ENCODE measurements at regions not wholly inside any gene's neighbourhood (a gene's known extent, or its start where the extent isn't known, plus 50 kb on each side); places are given as distances from the start of the nearest gene placed in this dataset.

DNA sequence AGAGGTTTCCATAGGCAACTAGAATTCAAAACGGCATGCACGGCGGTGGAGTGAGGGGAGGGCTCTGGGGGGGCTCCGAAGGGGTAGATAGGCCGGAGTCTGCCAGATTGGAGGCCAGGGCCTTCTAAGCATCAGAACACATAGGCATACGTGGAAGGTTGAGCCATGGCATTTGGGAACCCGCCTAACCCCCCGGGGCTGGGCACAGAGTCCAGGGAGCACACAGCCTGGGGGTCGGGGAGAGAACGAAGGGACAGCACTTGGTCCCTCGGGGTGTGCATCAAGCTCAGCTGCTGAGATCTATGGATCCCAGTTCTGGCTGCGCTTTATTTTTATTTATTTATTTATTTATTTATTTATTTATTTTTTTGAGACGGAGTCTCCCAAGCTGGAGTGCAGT lies 89.4 kb upstream of the TNS3 start:
- ChIA-PET POLR2A (no interaction called here), CTCF (no interaction called here)
- Histone ChIP-seq H3K4me2 (no peak overlapping the region), H3K36me3 (replicated peaks in 1 of 2; ENCODE audit: control insufficient read depth in 1 of 2, insufficient read depth in 2 of 2, low read length in 1 of 2) (no peaks in the 10 kb centered on the region), H3K27ac (ENCODE audit: low read depth in 2 of 2, low read length in 1 of 2) (no peak overlapping the region), H3K9me2 (no peaks in the 10 kb centered on the region), H3K4me1 (ENCODE audit: control insufficient read depth in 1 of 2, insufficient read depth in 2 of 2, low read depth in 1 of 2, low read length in 1 of 2) (peaks cover 0 to 19% of the 10 kb centered on the region in 2 experiments; a peak in 2 of 4 replicates), H2AFZ (ENCODE audit: low read depth) (no peak overlapping the region), H4K20me1 (ENCODE audit: insufficient read depth) (no peaks in the 10 kb centered on the region), H3K4me3 (ENCODE audit: low read depth in 2 of 2, low read length in 1 of 2) (no peak overlapping the region), H3K9ac (no peak overlapping the region), H3K79me2 (ENCODE audit: insufficient read depth) (no peaks in the 10 kb centered on the region), H3K27me3 (ENCODE audit: insufficient read depth) (no peaks in the 10 kb centered on the region), H3F3A (replicated peaks; ENCODE audit: insufficient read depth) (peaks cover 17% of the 10 kb centered on the region), H3K9me3 (no peaks in the 10 kb centered on the region)
- TF ChIP-seq TEAD4 (IDR thresholded peaks at IDR 0.05; ENCODE audit: borderline replicate concordance, insufficient read depth) (no peak), FOXJ3 (CRISPR knock-in tag; IDR thresholded peaks at IDR 0.05) (no peak), MXI1 (IDR thresholded peaks at IDR 0.05; ENCODE audit: low read depth, low read length) (no peak), FOXM1 (IDR thresholded peaks at IDR 0.05; ENCODE audit: low read depth) (no peak)
- DNase-seq, result no peak
- 89% methylated on average over 13 of the region's 13 CpGs for WGBS (ENCODE audit: low lambda C conversion rate)

- no peak overlapping the region for H3K9ac ChIP-seq
- CTCF ChIA-PET, result no interaction called here
- POLR2A ChIA-PET, result no interaction called here
These were observed 88.8 kb upstream of the TNS3 start for GRCh38 chr7:47670729-47671128.

More at GRCh38 chr7:47670729-47671128, 88.8 kb upstream of the TNS3 start:
- Histone ChIP-seq H3K9me2 (no peaks in the 10 kb centered on the region), H3K36me3 (replicated peaks in 1 of 2; ENCODE audit: control insufficient read depth in 1 of 2, insufficient read depth in 2 of 2, low read length in 1 of 2) (no peaks in the 10 kb centered on the region), H3K4me1 (ENCODE audit: control insufficient read depth in 1 of 2, insufficient read depth in 2 of 2, low read depth in 1 of 2, low read length in 1 of 2) (peaks cover 0 to 25% of the 10 kb centered on the region in 2 experiments; a peak in 2 of 4 replicates), H3K4me3 (ENCODE audit: low read depth in 2 of 2, low read length in 1 of 2) (no peak overlapping the region), H4K20me1 (ENCODE audit: insufficient read depth) (no peaks in the 10 kb centered on the region), H2AFZ (ENCODE audit: low read depth) (no peak overlapping the region), H3K9me3 (no peaks in the 10 kb centered on the region), H3K27ac (ENCODE audit: low read depth in 2 of 2, low read length in 1 of 2) (no peak overlapping the region), H3K79me2 (ENCODE audit: insufficient read depth) (no peaks in the 10 kb centered on the region), H3F3A (replicated peaks; ENCODE audit: insufficient read depth) (peaks cover 23% of the 10 kb centered on the region), H3K27me3 (ENCODE audit: insufficient read depth) (no peaks in the 10 kb centered on the region), H3K4me2 (no peak overlapping the region)
- TF ChIP-seq, protein P1, sequence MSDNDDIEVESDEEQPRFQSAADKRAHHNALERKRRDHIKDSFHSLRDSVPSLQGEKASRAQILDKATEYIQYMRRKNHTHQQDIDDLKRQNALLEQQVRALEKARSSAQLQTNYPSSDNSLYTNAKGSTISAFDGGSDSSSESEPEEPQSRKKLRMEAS (IDR thresholded peaks at IDR 0.05; ENCODE audit: low read depth), result no peak
- TF ChIP-seq TEAD4 (IDR thresholded peaks at IDR 0.05; ENCODE audit: borderline replicate concordance, insufficient read depth), result no peak
- TF ChIP-seq TCF12 (IDR thresholded peaks at IDR 0.05), result no peak
- TF ChIP-seq, protein P2, sequence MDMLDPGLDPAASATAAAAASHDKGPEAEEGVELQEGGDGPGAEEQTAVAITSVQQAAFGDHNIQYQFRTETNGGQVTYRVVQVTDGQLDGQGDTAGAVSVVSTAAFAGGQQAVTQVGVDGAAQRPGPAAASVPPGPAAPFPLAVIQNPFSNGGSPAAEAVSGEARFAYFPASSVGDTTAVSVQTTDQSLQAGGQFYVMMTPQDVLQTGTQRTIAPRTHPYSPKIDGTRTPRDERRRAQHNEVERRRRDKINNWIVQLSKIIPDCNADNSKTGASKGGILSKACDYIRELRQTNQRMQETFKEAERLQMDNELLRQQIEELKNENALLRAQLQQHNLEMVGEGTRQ (IDR thresholded peaks at IDR 0.05; ENCODE audit: borderline replicate concordance, low read depth, low read length), result no peak
- no peak for TF ChIP-seq EZH2phosphoT487 (IDR thresholded peaks at IDR 0.05; ENCODE audit: borderline replicate concordance, low read depth)
- TF ChIP-seq SIN3A (IDR thresholded peaks at IDR 0.05; ENCODE audit: borderline replicate concordance, low read depth, low read length), result no peak
- TF ChIP-seq YY1 (IDR thresholded peaks at IDR 0.05; ENCODE audit: low read depth), result no peak
- TF ChIP-seq, protein P3, sequence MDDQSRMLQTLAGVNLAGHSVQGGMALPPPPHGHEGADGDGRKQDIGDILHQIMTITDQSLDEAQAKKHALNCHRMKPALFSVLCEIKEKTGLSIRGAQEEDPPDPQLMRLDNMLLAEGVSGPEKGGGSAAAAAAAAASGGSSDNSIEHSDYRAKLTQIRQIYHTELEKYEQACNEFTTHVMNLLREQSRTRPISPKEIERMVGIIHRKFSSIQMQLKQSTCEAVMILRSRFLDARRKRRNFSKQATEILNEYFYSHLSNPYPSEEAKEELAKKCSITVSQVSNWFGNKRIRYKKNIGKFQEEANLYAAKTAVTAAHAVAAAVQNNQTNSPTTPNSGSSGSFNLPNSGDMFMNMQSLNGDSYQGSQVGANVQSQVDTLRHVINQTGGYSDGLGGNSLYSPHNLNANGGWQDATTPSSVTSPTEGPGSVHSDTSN (IDR thresholded peaks at IDR 0.05), result no peak
- TF ChIP-seq FOXJ3 (CRISPR knock-in tag; IDR thresholded peaks at IDR 0.05), result no peak
- TF ChIP-seq POLR2AphosphoS5 (IDR thresholded peaks at IDR 0.05; ENCODE audit: low read depth, low read length), result no peak
- no peak for TF ChIP-seq RFX5 (IDR thresholded peaks at IDR 0.05; ENCODE audit: low read length)
- TF ChIP-seq NRF1 (IDR thresholded peaks at IDR 0.05; ENCODE audit: low read depth, low read length), result no peak
- no peak for TF ChIP-seq ELF1 (IDR thresholded peaks at IDR 0.05)
- no peak for DNase-seq
- WGBS (ENCODE audit: low lambda C conversion rate), result 93% methylated on average over 6 of the region's 6 CpGs

Data from SK-N-SH (cell line).